H1 (cell line): ENCODE measurements at regions not wholly inside any gene's neighbourhood (a gene's known extent, or its start where the extent isn't known, plus 50 kb on each side); places are given as distances from the start of the nearest gene placed in this dataset.

Source experiments
- CTCF ChIA-PET: fragments of 300-600 bp; sonication (Branson Sonifier 250); formaldehyde crosslinking; loops from one replicate; lab custom pipeline; 2021; ENCODE audit not compliant: partially characterized antibody; lab: Charles Lee
- POLR2A ChIA-PET: fragments of 300-600 bp; sonication (Branson Sonifier 250); formaldehyde crosslinking; loops from one replicate; lab custom pipeline; 2021; ENCODE audit warnings: inconsistent platforms; ENCODE audit not compliant: partially characterized antibody; lab: Charles Lee
- DNase-seq, 2 experiments: peaks; one replicate each; pipeline versions ENCODE4 v3.0.0 to v3.0.0-alpha.2; 2010 to 2022; ENCODE audit warnings: low spot score in 2 of 2, low read depth in 1 of 2, mixed read lengths in 1 of 2
- FAIRE-seq: peaks from 2 replicates; lab custom pipeline; 2011; peaks lifted over from hg19 to GRCh38; lab: Jason Lieb, UNC
- H2AFZ ChIP-seq: 2 replicates; pipeline ENCODE4 v1.8.1; 2012; ENCODE audit warnings: low read length, inconsistent platforms
- H2AK5ac ChIP-seq: 2 replicates; pipeline ENCODE4 v1.6.1; 2013; ENCODE audit warnings: low read depth, low read length
- H2BK120ac ChIP-seq: replicated peaks from 2 replicates; pipeline ENCODE3; 2013; ENCODE audit warnings: low read depth, low read length, inconsistent platforms
- H2BK12ac ChIP-seq: 2 replicates; pipeline ENCODE4 v1.6.1; 2013; ENCODE audit warnings: low read depth, low read length
- H2BK15ac ChIP-seq: 2 replicates; pipeline ENCODE4 v1.6.1; 2013; ENCODE audit warnings: low read length
- H2BK20ac ChIP-seq: 2 replicates; pipeline ENCODE4 v1.6.1; 2013; ENCODE audit warnings: low read length
- H2BK5ac ChIP-seq: 2 replicates; pipeline ENCODE4 v1.6.1; 2013; ENCODE audit warnings: low read depth, low read length
- H3K14ac ChIP-seq: 2 replicates; pipeline ENCODE4 v1.6.1; 2013; ENCODE audit warnings: inconsistent platforms; ENCODE audit not compliant: insufficient read length
- H3K18ac ChIP-seq: 2 replicates; pipeline ENCODE4 v1.6.1; 2013; ENCODE audit warnings: low read length; ENCODE audit errors: extremely low read depth
- H3K23ac ChIP-seq: 2 replicates; pipeline ENCODE4 v1.6.1; 2013; ENCODE audit warnings: inconsistent platforms; ENCODE audit not compliant: insufficient read length
- H3K23me2 ChIP-seq: 2 replicates; pipeline ENCODE4 v1.6.1; 2013; ENCODE audit warnings: low read depth, low read length
- H3K27ac ChIP-seq: 2 replicates; pipeline ENCODE4 v1.6.1; 2011; ENCODE audit warnings: low read depth, low read length, inconsistent platforms
- H3K27me3 ChIP-seq, 4 experiments: replicated peaks in 1 of 4; 1 replicate in 1 of 4; 2 replicates in 3 of 4; pipeline versions ENCODE4 v1.6.1 to v1.8.1; 2011 to 2013; ENCODE audit warnings: low read length in 3 of 4, mild to moderate bottlenecking in 3 of 4, inconsistent platforms in 2 of 4, mixed read lengths in 2 of 4, moderate library complexity in 1 of 4; ENCODE audit not compliant: control insufficient read depth in 3 of 4, insufficient read depth in 3 of 4; ENCODE audit errors: extremely low read depth in 1 of 4
- H3K36me3 ChIP-seq, 4 experiments: 2 replicates each; pipeline versions ENCODE4 v1.6.1 to v1.8.1; 2011 to 2013; ENCODE audit warnings: mild to moderate bottlenecking in 4 of 4, low read length in 3 of 4, moderate library complexity in 2 of 4, control low read depth in 1 of 4, inconsistent platforms in 1 of 4; ENCODE audit not compliant: insufficient read depth in 4 of 4, control insufficient read depth in 2 of 4
- H3K4ac ChIP-seq: replicated peaks from 2 replicates; pipeline ENCODE3; 2013; ENCODE audit warnings: low read length, low read depth, mixed read lengths, inconsistent platforms; ENCODE audit not compliant: insufficient read length
- H3K4me1 ChIP-seq, 4 experiments: replicated peaks in 1 of 4; 1 replicate in 1 of 4; 2 replicates in 3 of 4; pipeline versions ENCODE4 v1.6.1 to v1.8.1; 2011 to 2013; ENCODE audit warnings: low read length in 3 of 4, inconsistent platforms in 2 of 4, mixed read lengths in 1 of 4; ENCODE audit not compliant: insufficient read depth in 4 of 4, control insufficient read depth in 3 of 4
- H3K4me2 ChIP-seq, 2 experiments: 2 replicates each; pipeline versions ENCODE4 v1.6.1 to v1.8.1; 2011 to 2013; ENCODE audit warnings: low read depth in 2 of 2, low read length in 2 of 2, control low read depth in 1 of 2, inconsistent platforms in 1 of 2, mild to moderate bottlenecking in 1 of 2; ENCODE audit not compliant: insufficient read depth in 1 of 2
- H3K4me3 ChIP-seq, 4 experiments: fragments of 200-600, 300-600 bp in 1 of 4; sonication (generic), shearing (Covaris generic), sonication (Bioruptor Twin) in 1 of 4; 2 replicates each; pipeline versions ENCODE4 v1.5.1 to v1.8.1; 2011 to 2016; ENCODE audit warnings: low read length in 4 of 4, low read depth in 3 of 4, control low read depth in 2 of 4, inconsistent platforms in 2 of 4, mild to moderate bottlenecking in 2 of 4, mixed read lengths in 1 of 4, moderate library complexity in 1 of 4; ENCODE audit not compliant: insufficient read depth in 2 of 4; ENCODE audit errors: extremely low read depth in 1 of 4
- H3K56ac ChIP-seq: replicated peaks from 2 replicates; pipeline ENCODE3; 2013; ENCODE audit warnings: low read depth, mild to moderate bottlenecking, mixed read lengths, low read length, inconsistent platforms; ENCODE audit not compliant: insufficient read length
- H3K79me1 ChIP-seq: 2 replicates; pipeline ENCODE4 v1.6.1; 2013; ENCODE audit warnings: low read depth, low read length, control low read depth
- H3K79me2 ChIP-seq, 2 experiments: 2 replicates each; pipeline versions ENCODE4 v1.6.1 to v1.8.1; 2012 to 2013; ENCODE audit warnings: low read length in 2 of 2, mild to moderate bottlenecking in 2 of 2, inconsistent platforms in 1 of 2; ENCODE audit not compliant: insufficient read depth in 2 of 2, control insufficient read depth in 1 of 2
- H3K9ac ChIP-seq, 4 experiments: replicated peaks in 1 of 4; 1 replicate in 1 of 4; 2 replicates in 3 of 4; pipeline versions ENCODE4 v1.6.1 to v1.8.1; 2011 to 2013; ENCODE audit warnings: low read depth in 3 of 4, low read length in 3 of 4, control low read depth in 2 of 4, mild to moderate bottlenecking in 2 of 4, moderate library complexity in 2 of 4, inconsistent platforms in 1 of 4; ENCODE audit errors: extremely low read depth in 1 of 4
- H3K9me3 ChIP-seq, 2 experiments: 2 replicates each; pipeline versions ENCODE4 v1.6.1 to v1.8.1; 2012 to 2013; ENCODE audit warnings: mild to moderate bottlenecking in 2 of 2, moderate library complexity in 2 of 2, control low read depth in 1 of 2, inconsistent platforms in 1 of 2, low read depth in 1 of 2, low read length in 1 of 2, mixed read lengths in 1 of 2; ENCODE audit not compliant: insufficient read depth in 2 of 2
- H4K20me1 ChIP-seq, 2 experiments: replicated peaks in 1 of 2; 2 replicates each; pipeline versions ENCODE3 to v1.8.1; 2011 to 2013; ENCODE audit warnings: inconsistent platforms in 2 of 2, low read length in 2 of 2, mild to moderate bottlenecking in 1 of 2; ENCODE audit not compliant: insufficient read depth in 2 of 2, control insufficient read depth in 1 of 2
- H4K5ac ChIP-seq: 2 replicates; pipeline ENCODE4 v1.6.1; 2013; ENCODE audit warnings: low read length, low read depth, mixed read lengths, inconsistent platforms; ENCODE audit not compliant: insufficient read length
- H4K8ac ChIP-seq: 2 replicates; pipeline ENCODE4 v1.8.0; 2013; ENCODE audit warnings: mild to moderate bottlenecking, moderate library complexity, low read length, inconsistent platforms; ENCODE audit not compliant: insufficient read depth; ENCODE audit errors: extremely low read depth
- H4K91ac ChIP-seq: replicated peaks from 2 replicates; pipeline ENCODE3; 2013; ENCODE audit warnings: low read length, mixed read lengths, inconsistent platforms; ENCODE audit not compliant: insufficient read length
- E2F6 ChIP-seq: IDR thresholded peaks from 2 replicates; pipeline ENCODE4 v1.6.1; 2012; ENCODE audit warnings: inconsistent platforms
- EP300 ChIP-seq, 2 experiments: IDR thresholded peaks; 1 replicate in 1 of 2; 2 replicates in 1 of 2; pipeline ENCODE4 v1.6.1; 2011 to 2012; ENCODE audit warnings: low read depth in 2 of 2, low read length in 2 of 2, mild to moderate bottlenecking in 2 of 2, borderline replicate concordance in 1 of 2, inconsistent platforms in 1 of 2, moderate library complexity in 1 of 2
- EZH2 ChIP-seq: fragments of 200-600 bp; sonication (generic); IDR thresholded peaks from 2 replicates; pipeline ENCODE4 v1.7.1; 2012; ENCODE audit warnings: low read depth, mild to moderate bottlenecking, moderate library complexity, low read length, inconsistent platforms; ENCODE audit not compliant: severe bottlenecking
- GTF2F1 ChIP-seq: IDR thresholded peaks from 2 replicates; pipeline ENCODE4 v1.6.1; 2012; ENCODE audit warnings: low read depth, low read length, improper control_type of control experiment, borderline replicate concordance
- HDAC2 ChIP-seq, 2 experiments: fragments of 300-600 bp in 1 of 2; sonication (generic) in 1 of 2; IDR thresholded peaks; 2 replicates each; pipeline ENCODE4 v1.6.1; 2011 to 2012; ENCODE audit warnings: low read depth in 2 of 2, low read length in 2 of 2, mild to moderate bottlenecking in 2 of 2, moderate library complexity in 2 of 2, borderline replicate concordance in 1 of 2, inconsistent platforms in 1 of 2
- JUND ChIP-seq: IDR thresholded peaks from 2 replicates; pipeline ENCODE4 v1.6.1; 2011; ENCODE audit warnings: mild to moderate bottlenecking, improper control_type of control experiment, low read length
- PHF8 ChIP-seq: fragments of 200-600 bp; sonication (generic); conservative IDR thresholded peaks from 2 replicates; pipeline ENCODE4 v1.7.1; 2012; ENCODE audit warnings: low read depth, mild to moderate bottlenecking, inconsistent platforms, low read length, moderate library complexity
- SAP30 ChIP-seq: fragments of 300-600 bp; sonication (generic); IDR thresholded peaks from 2 replicates; pipeline ENCODE4 v1.7.1; 2012; ENCODE audit warnings: low read length, moderate library complexity, mild to moderate bottlenecking, inconsistent platforms; ENCODE audit not compliant: insufficient read depth, insufficient replicate concordance
- YY1 ChIP-seq: IDR thresholded peaks from 2 replicates; pipeline ENCODE4 v1.6.1; 2011; ENCODE audit warnings: low read depth, mild to moderate bottlenecking, low read length
- WGBS, 2 experiments: shearing (Covaris generic) in 1 of 2; methylation state at CpG; one replicate each; pipeline versions ENCODE4 v1.1.6 to v1.1.7; 2013 to 2015; ENCODE audit warnings: low lambda C conversion rate in 2 of 2, mixed read lengths in 2 of 2, inconsistent platforms in 1 of 2, low coverage in 1 of 2, missing lambda C conversion rate in 1 of 2; ENCODE audit not compliant: insufficient replicate concordance in 2 of 2, insufficient coverage in 1 of 2, insufficient read length in 1 of 2; ENCODE audit errors: extremely low coverage in 1 of 2, missing lambda C conversion rate in 1 of 2; 5-methylcytosine and 5-hydroxymethylcytosine counted together
- TF ChIP-seq, protein P1 (sequence below), 3 experiments: IDR thresholded peaks; 1 replicate in 2 of 3; 2 replicates in 1 of 3; pipeline versions ENCODE4 v1.5.1 to v1.6.1; 2011; ENCODE audit warnings: low read length in 3 of 3, mild to moderate bottlenecking in 3 of 3, inconsistent platforms in 2 of 3, low read depth in 1 of 3, moderate library complexity in 1 of 3; ENCODE audit not compliant: insufficient read depth in 1 of 3; ENCODE audit errors: control extremely low read depth in 1 of 3

DNA sequence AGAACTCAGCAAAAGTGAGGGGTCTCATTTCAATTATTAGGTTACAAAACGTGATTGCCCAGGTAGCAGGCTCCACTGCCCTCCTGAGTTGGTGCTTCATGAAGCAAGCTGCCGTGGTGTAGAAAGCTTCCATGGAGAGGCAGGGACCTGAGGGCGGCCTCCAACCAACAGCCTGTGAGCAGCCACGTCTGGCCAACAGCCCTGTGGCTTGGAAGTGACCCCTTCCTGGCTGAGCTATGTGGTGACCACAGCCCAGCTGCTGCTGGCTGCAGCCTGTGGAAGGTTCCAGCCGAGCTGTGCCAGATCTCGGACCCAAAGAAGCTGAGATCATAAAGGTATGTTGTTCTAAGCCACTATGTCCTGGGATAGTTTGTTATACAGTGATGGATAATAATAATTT, 122.5 kb upstream of the KLF6 start:
- H3K14ac ChIP-seq = no peak overlapping the region
- POLR2A ChIA-PET = no interaction called here
- H2BK12ac ChIP-seq = no peak overlapping the region
- no peaks in the 10 kb centered on the region for H3K79me2 ChIP-seq
- no peak overlapping the region for H4K91ac ChIP-seq
- no peaks in the 10 kb centered on the region for H3K9me3 ChIP-seq
- no peak overlapping the region for H2BK15ac ChIP-seq
- no peak overlapping the region for H2BK120ac ChIP-seq
- H3K4me2 ChIP-seq = no peak overlapping the region
- no peaks in the 10 kb centered on the region for H3K79me1 ChIP-seq
- no peak overlapping the region for H3K4ac ChIP-seq
- CTCF ChIA-PET = interaction anchor here (0.5 to 0.9 kb wide), 4 partner anchors 11 to 692 kb away, joined by 3 to 5 read pairs (median 3); no protein-coding TSS in a partner anchor
- no peak overlapping the region for H2BK20ac ChIP-seq
- no peak overlapping the region for H4K5ac ChIP-seq
- H3K23ac ChIP-seq = no peak overlapping the region
- no peak overlapping the region for H3K9ac ChIP-seq
- no peak overlapping the region for H3K4me3 ChIP-seq
- H3K36me3 ChIP-seq = no peaks in the 10 kb centered on the region
- no peak overlapping the region for H3K56ac ChIP-seq
- no peak overlapping the region for H3K27ac ChIP-seq
- FAIRE-seq (no peak), DNase-seq (no peak)
- no peak overlapping the region for H2AFZ ChIP-seq
- no peak overlapping the region for H3K18ac ChIP-seq
- no peaks in the 10 kb centered on the region for H3K23me2 ChIP-seq
- whole genome bisulfite sequencing, 2 experiments = 93% methylated on average over 6 of the region's 6 CpGs; no CpG with 5 or more reads in 1 of the 2 experiments
- no peak overlapping the region for H4K8ac ChIP-seq
- no peaks in the 10 kb centered on the region for H3K27me3 ChIP-seq
- no peaks in the 10 kb centered on the region for H3K4me1 ChIP-seq
- H4K20me1 ChIP-seq = no peaks in the 10 kb centered on the region
- H2BK5ac ChIP-seq = no peak overlapping the region
- 0 out of 2 replicates have a peak overlapping the region, but pooled peaks have one; percentile 60 for H2AK5ac ChIP-seq
- TF ChIP-seq EZH2 = no peak
- TF ChIP-seq JUND = no peak
- TF ChIP-seq SAP30 = no peak
- no peak for TF ChIP-seq E2F6
- TF ChIP-seq PHF8 = no peak
- TF ChIP-seq HDAC2 (IDR thresholded peaks at IDR 0.05; ENCODE audit: borderline replicate concordance in 1 of 2, low read depth in 2 of 2, low read length in 2 of 2) = no peak
- TF ChIP-seq, protein P1, sequence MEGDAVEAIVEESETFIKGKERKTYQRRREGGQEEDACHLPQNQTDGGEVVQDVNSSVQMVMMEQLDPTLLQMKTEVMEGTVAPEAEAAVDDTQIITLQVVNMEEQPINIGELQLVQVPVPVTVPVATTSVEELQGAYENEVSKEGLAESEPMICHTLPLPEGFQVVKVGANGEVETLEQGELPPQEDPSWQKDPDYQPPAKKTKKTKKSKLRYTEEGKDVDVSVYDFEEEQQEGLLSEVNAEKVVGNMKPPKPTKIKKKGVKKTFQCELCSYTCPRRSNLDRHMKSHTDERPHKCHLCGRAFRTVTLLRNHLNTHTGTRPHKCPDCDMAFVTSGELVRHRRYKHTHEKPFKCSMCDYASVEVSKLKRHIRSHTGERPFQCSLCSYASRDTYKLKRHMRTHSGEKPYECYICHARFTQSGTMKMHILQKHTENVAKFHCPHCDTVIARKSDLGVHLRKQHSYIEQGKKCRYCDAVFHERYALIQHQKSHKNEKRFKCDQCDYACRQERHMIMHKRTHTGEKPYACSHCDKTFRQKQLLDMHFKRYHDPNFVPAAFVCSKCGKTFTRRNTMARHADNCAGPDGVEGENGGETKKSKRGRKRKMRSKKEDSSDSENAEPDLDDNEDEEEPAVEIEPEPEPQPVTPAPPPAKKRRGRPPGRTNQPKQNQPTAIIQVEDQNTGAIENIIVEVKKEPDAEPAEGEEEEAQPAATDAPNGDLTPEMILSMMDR (IDR thresholded peaks at IDR 0.05; ENCODE audit: control extremely low read depth in 1 of 3, insufficient read depth in 1 of 3, low read depth in 1 of 3, low read length in 3 of 3) = no peak
- no peak for TF ChIP-seq YY1
- TF ChIP-seq GTF2F1 = no peak
- no peak for TF ChIP-seq EP300 (IDR thresholded peaks at IDR 0.05; ENCODE audit: borderline replicate concordance in 1 of 2, low read depth in 2 of 2, low read length in 2 of 2)
